HG03045 (cell line): ENCODE measurements at regions not wholly inside any gene's neighbourhood (a gene's known extent, or its start where the extent isn't known, plus 50 kb on each side); places are given as distances from the start of the nearest gene placed in this dataset.

ENCODE experiments used
- ATAC-seq: cut with Tn5 transposase; IDR thresholded peaks from one replicate; pipeline ENCODE4 v1.9.1; 2021; ENCODE audit warnings: mild to moderate bottlenecking, moderate library complexity; ENCODE audit not compliant: unreplicated experiment

- no peak for ATAC-seq
These were observed 180.6 kb upstream of the NUDT4 start for GRCh38 chr12:93197067-93197593.

GRCh38 chr12:93198086-93198485 is 179.6 kb upstream of the NUDT4 start:
- ATAC-seq, result no peak

GRCh38 chr12:93199831-93200236 is 177.9 kb upstream of the NUDT4 start:
- ATAC-seq, result no peak

- ATAC-seq, result no peak
These were observed 177.3 kb upstream of the NUDT4 start for GRCh38 chr12:93200291-93200917.

- no peak for ATAC-seq
These were observed 175.7 kb upstream of the NUDT4 start for GRCh38 chr12:93201990-93202389.

- ATAC-seq, result no peak
These were observed 175.0 kb upstream of the NUDT4 start for GRCh38 chr12:93202688-93203087.

GRCh38 chr12:93203361-93203760 is 174.4 kb upstream of the NUDT4 start:
- no peak for ATAC-seq

- ATAC-seq, result no peak
These were observed 172.8 kb upstream of the NUDT4 start for GRCh38 chr12:93204896-93205295.

DNA sequence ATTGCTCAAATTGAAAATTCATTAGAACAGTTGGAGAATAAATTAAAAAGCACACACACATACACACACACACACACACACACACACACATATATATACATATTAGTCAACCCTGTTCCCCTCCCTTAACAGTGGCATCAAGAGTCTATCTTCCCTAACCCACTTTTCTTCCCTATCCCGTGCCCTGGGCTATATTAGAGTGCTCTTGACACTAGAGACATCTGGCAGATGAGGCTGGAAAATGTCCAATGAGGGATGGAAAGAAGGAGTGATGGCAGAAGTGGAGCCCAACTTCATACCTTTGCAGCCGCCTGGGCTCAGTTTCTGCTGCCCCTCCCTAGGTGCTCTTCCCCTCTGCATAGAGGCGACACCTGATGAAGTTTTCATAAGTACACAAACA is 172.4 kb upstream of the NUDT4 start:
- ATAC-seq, result no peak

DNA sequence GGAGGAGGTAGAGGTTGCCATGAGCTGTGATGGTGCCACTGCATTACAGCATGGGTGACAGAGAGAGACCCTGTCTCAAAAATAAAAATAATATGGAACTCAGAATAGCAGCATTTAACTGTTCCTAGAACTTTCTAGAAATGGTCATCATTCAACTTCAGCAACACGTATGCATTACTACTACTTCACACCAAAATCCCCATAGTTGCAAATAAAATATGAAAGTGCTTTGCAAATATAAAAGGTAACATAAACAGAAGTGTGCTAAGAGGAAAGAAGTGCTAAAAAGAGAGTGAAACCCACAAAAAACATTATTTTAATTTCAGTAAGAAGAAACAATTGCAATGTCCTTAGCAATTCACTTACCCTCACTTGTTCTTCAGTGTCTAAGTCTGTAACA is 169.7 kb upstream of the NUDT4 start:
- no peak for ATAC-seq

DNA sequence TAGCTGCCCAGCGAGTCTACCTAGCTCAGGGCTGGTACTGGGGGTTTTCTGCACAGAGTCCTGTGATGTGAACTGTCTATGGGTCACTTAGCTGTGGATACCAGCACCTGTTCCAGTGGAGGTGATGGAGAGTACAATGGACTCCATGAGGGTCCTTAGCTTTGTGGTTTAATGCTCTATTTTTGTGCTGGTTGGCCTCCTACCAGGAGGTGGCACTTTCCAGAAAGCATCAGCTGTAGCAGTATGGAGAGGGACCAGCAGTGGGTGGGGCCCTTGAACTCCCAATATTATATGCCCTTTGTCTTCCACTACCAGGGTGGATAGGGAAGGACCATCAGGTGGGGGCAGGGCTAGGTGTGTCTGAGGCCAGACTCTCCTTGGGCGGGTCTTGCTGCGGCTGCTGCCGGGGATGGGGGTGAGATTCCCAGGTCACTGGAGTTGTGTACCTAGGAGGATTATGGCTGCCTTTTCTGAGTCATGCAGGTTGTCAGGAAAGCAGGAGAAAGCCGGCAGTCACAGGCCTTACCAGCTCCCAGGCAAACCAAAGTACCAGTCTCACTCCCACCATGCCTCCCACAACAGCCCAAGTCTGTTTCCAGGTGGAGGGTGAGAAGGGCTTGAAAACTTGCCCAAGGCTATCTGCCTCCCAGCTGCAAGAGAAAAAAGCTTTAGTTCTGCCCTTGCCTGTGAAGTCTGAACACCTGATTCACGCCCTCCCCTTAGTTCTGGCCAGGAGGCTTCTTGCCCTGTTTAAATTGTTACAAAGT is 163.0 kb upstream of the NUDT4 start:
- ATAC-seq, result no peak

GRCh38 chr12:93215290-93215678 is 162.4 kb upstream of the NUDT4 start:
- ATAC-seq, result no peak

DNA sequence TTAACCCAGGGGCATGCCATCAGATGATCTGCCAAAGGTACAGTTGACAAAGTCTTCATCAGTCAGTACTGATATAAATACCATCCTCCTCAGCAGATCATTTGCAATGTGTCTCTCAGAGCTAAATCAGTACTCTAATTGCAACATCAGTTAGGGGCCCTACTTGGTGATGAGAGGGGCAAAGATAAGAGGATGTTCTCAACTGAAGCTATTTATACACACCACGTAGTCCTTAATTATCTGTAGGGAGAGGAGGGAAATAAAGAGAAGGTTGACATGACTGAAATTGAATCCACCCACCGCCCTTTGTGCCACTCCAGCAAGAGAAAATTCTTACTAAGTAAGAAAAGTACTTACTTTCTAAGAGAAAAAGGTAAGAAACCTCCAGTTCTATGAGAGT is 157.8 kb upstream of the NUDT4 start:
- no peak for ATAC-seq

GRCh38 chr12:93221841-93222240 is 155.9 kb upstream of the NUDT4 start:
- ATAC-seq, result no peak

DNA sequence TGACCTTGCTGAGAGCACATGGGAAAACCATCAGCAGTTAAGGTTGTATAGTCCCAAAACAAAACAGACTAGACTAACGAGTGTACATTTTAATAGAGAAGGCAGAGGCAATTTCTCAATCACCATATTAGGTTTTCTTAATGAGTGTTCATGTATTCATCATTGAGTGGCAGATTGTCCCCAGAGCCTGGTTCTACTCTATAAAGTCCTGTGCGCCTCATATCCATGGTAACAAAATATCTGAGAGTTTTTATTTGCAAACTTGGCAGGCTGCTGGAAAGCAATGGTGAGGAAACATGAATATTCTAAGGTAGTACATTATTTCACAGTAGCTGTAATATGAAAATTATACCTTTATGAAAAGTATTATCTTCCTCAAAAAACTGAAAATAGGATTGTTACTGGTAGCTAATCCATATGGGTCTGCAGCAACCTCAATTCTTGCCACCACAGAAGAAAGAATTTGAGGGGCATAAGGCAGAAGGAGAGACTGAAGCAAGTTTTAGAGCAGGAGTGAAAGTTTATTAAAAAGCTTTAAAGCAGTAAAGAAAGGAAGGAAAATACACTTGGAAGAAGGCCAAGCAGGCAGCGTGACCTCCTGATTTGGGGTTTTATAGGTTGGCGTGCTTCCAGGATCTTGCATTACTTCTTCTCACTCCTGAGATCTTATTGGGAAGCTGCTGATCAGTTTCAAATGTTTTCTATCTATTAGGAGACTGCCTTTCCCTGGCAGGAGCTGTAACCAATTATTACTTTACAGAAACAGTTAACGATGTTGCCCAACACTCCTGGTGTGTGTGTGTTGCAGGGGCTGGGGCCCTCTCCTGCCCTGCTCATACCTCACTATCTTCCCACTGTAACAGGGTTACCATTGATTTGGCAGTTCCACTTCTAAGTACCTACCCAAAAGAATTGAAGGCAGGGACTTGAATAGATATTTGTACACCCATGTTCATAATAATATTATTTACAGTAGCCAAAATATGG is 154.0 kb upstream of the NUDT4 start:
- ATAC-seq, result no peak

GRCh38 chr12:93225094-93225493 is 152.6 kb upstream of the NUDT4 start:
- no peak for ATAC-seq

GRCh38 chr12:93226361-93226760 is 151.4 kb upstream of the NUDT4 start:
- ATAC-seq, result no peak

DNA sequence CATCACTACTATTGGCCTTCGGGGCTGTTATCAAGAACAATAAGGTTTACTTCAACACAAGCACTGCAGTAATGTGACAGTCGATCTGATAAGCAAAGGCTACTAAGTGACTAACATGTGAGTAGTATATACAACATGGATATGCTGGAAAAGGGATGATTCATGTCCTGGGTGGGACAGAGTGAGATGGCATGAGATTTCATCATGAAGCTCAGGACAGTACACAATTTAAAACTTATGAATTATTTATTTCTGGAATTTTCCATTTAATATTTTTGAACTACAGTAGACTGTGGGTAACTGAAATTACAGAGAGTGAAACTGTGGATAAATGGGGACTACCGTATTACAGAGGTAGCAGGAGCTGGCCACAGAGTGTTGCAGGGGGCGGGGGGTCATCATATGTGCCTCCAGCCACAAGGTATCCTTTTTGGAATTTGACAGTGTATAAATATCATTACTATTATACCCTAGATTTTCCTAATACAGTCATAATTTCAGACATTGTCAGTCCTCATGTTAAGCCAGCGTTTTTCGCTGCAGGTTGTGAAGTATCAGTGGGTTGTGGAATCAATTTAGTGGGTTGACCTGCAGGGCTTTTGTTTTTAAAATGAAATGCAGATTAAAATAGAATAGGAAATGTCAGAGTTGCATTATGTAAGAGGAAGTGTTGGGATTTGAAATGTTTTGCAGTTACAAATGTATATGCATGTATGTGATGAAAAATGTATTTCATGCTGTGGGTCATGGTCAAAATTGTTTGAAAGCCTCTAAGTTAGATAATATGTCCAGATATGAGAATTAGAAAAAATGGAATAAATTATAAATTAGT is 148.0 kb upstream of the NUDT4 start:
- no peak for ATAC-seq

GRCh38 chr12:93230326-93230720 is 147.4 kb upstream of the NUDT4 start:
- ATAC-seq, result no peak

DNA sequence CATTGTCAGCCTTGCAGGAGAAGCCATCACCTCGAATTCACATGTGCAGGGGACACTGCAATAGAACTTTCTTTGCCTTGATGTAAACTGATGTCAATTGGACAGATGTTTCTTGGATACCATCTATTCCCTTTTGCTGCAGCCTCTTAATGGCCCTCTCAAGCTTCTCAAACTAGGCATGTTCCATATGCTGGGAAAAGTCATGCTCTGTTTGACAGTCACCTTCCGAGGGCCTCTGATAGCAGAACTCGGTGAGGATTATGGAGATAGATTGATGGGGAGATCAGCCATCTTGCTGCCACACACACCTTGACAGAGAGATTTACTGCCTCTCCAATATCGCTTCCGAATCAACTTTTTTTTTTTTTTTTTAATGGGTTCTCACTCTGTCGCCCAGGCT is 145.8 kb upstream of the NUDT4 start:
- ATAC-seq, result no peak
